HepG2 (cell line): ENCODE measurements at regions not wholly inside any gene's neighbourhood (a gene's known extent, or its start where the extent isn't known, plus 50 kb on each side); places are given as distances from the start of the nearest gene placed in this dataset.

Experiments
- BRF2 ChIP-seq: sonication (generic); formaldehyde crosslinking; IDR thresholded peaks from 2 replicates; pipeline ENCODE4 v1.8.1; 2022; ENCODE audit warnings: mild to moderate bottlenecking, missing genetic modification reagents
- HMGXB4 ChIP-seq, 2 experiments: sonication (generic) in 1 of 2; formaldehyde crosslinking in 1 of 2; IDR thresholded peaks; 2 replicates each; pipeline versions ENCODE4 v1.4.0 to v1.6.1; 2018 to 2020; ENCODE audit warnings: missing genetic modification reagents in 2 of 2, borderline replicate concordance in 1 of 2, low read depth in 1 of 2, mild to moderate bottlenecking in 1 of 2, missing biosample characterization in 1 of 2
- JUNB ChIP-seq: sonication (generic); formaldehyde crosslinking; IDR thresholded peaks from 2 replicates; pipeline ENCODE4 v1.8.0; 2022; ENCODE audit warnings: missing genetic modification reagents, mild to moderate bottlenecking, borderline replicate concordance
- RBFOX2 ChIP-seq: fragments of 200-400 bp; formaldehyde crosslinking; IDR thresholded peaks from 2 replicates; pipeline ENCODE4 v1.6.1; 2017; ENCODE audit warnings: low read depth, mild to moderate bottlenecking, low read length
- TP53 ChIP-seq: sonication (generic); formaldehyde crosslinking; conservative IDR thresholded peaks from 2 replicates; pipeline ENCODE4 v1.4.0; 2020; ENCODE audit warnings: missing genetic modification reagents
- YY1 ChIP-seq: IDR thresholded peaks from 2 replicates; pipeline ENCODE4 v1.6.1; 2011; ENCODE audit warnings: low read length, low read depth, moderate library complexity, mild to moderate bottlenecking; ENCODE audit not compliant: insufficient read depth, insufficient replicate concordance
- ZC3H4 ChIP-seq: sonication (generic); formaldehyde crosslinking; IDR thresholded peaks from 2 replicates; pipeline ENCODE4 v1.4.0; 2020; ENCODE audit warnings: missing genetic modification reagents, borderline replicate concordance
- ZNF17 ChIP-seq: sonication (generic); formaldehyde crosslinking; IDR thresholded peaks from 2 replicates; pipeline ENCODE4 v1.5.0; 2020; ENCODE audit warnings: mild to moderate bottlenecking, missing genetic modification reagents
- ZNF747 ChIP-seq: sonication (generic); formaldehyde crosslinking; IDR thresholded peaks from 2 replicates; pipeline ENCODE4 v1.8.1; 2023; ENCODE audit warnings: missing genetic modification reagents, mild to moderate bottlenecking, borderline replicate concordance
- ZNF776 ChIP-seq: sonication (generic); formaldehyde crosslinking; IDR thresholded peaks from 2 replicates; pipeline ENCODE4 v1.4.0; 2020; ENCODE audit warnings: mild to moderate bottlenecking, missing genetic modification reagents
- ZSCAN21 ChIP-seq: sonication (generic); formaldehyde crosslinking; IDR thresholded peaks from 2 replicates; pipeline ENCODE4 v1.8.0; 2022; ENCODE audit warnings: mild to moderate bottlenecking, missing genetic modification reagents, moderate library complexity, borderline replicate concordance
- TF ChIP-seq, protein P1 (sequence below): sonication (generic); formaldehyde crosslinking; conservative IDR thresholded peaks from 2 replicates; pipeline ENCODE4 v1.8.0; 2022; ENCODE audit warnings: low read depth, missing genetic modification reagents
- TF ChIP-seq, protein P2 (sequence below): IDR thresholded peaks from 2 replicates; pipeline ENCODE4 v1.6.1; 2016; ENCODE audit warnings: missing genetic modification reagents, missing compliant biosample characterization
- TF ChIP-seq, protein P3 (sequence below), 2 experiments: IDR thresholded peaks; 2 replicates each; pipeline ENCODE4 v1.6.1; 2011 to 2012; ENCODE audit warnings: low read length in 2 of 2, borderline replicate concordance in 1 of 2, low read depth in 1 of 2, mild to moderate bottlenecking in 1 of 2, moderate library complexity in 1 of 2

- TF ChIP-seq, protein P1, sequence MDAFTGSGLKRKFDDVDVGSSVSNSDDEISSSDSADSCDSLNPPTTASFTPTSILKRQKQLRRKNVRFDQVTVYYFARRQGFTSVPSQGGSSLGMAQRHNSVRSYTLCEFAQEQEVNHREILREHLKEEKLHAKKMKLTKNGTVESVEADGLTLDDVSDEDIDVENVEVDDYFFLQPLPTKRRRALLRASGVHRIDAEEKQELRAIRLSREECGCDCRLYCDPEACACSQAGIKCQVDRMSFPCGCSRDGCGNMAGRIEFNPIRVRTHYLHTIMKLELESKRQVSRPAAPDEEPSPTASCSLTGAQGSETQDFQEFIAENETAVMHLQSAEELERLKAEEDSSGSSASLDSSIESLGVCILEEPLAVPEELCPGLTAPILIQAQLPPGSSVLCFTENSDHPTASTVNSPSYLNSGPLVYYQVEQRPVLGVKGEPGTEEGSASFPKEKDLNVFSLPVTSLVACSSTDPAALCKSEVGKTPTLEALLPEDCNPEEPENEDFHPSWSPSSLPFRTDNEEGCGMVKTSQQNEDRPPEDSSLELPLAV (CRISPR knock-in tag), result no peak
- TF ChIP-seq, protein P2, sequence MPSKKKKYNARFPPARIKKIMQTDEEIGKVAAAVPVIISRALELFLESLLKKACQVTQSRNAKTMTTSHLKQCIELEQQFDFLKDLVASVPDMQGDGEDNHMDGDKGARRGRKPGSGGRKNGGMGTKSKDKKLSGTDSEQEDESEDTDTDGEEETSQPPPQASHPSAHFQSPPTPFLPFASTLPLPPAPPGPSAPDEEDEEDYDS (CRISPR knock-in tag), result no peak
- TF ChIP-seq ZC3H4, result no peak
- no peak for TF ChIP-seq YY1
- TF ChIP-seq ZNF747, result no peak
- TF ChIP-seq JUNB, result no peak
- no peak for TF ChIP-seq ZNF776 (CRISPR knock-in tag)
- TF ChIP-seq ZSCAN21 (CRISPR knock-in tag), result no peak
- TF ChIP-seq ZNF17 (CRISPR knock-in tag), result no peak
- no peak for TF ChIP-seq TP53 (CRISPR knock-in tag)
- TF ChIP-seq, protein P3, sequence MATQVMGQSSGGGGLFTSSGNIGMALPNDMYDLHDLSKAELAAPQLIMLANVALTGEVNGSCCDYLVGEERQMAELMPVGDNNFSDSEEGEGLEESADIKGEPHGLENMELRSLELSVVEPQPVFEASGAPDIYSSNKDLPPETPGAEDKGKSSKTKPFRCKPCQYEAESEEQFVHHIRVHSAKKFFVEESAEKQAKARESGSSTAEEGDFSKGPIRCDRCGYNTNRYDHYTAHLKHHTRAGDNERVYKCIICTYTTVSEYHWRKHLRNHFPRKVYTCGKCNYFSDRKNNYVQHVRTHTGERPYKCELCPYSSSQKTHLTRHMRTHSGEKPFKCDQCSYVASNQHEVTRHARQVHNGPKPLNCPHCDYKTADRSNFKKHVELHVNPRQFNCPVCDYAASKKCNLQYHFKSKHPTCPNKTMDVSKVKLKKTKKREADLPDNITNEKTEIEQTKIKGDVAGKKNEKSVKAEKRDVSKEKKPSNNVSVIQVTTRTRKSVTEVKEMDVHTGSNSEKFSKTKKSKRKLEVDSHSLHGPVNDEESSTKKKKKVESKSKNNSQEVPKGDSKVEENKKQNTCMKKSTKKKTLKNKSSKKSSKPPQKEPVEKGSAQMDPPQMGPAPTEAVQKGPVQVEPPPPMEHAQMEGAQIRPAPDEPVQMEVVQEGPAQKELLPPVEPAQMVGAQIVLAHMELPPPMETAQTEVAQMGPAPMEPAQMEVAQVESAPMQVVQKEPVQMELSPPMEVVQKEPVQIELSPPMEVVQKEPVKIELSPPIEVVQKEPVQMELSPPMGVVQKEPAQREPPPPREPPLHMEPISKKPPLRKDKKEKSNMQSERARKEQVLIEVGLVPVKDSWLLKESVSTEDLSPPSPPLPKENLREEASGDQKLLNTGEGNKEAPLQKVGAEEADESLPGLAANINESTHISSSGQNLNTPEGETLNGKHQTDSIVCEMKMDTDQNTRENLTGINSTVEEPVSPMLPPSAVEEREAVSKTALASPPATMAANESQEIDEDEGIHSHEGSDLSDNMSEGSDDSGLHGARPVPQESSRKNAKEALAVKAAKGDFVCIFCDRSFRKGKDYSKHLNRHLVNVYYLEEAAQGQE (IDR thresholded peaks at IDR 0.05; ENCODE audit: borderline replicate concordance in 1 of 2, low read depth in 1 of 2, low read length in 2 of 2), result no peak
- TF ChIP-seq BRF2 (CRISPR knock-in tag), result no peak
- TF ChIP-seq RBFOX2, result no peak
- TF ChIP-seq HMGXB4 (CRISPR knock-in tag; IDR thresholded peaks at IDR 0.05; ENCODE audit: borderline replicate concordance in 1 of 2, low read depth in 1 of 2), result no peak
Measured at GRCh38 chr13:73406454-73406853, 347.6 kb downstream of the KLF5 start.
